ENCODE measurements at regions not wholly inside any gene's neighbourhood (a gene's known extent, or its start where the extent isn't known, plus 50 kb on each side); places are given as distances from the start of the nearest gene placed in this dataset.
A peak's percentile ranks its signal among the peaks of the same experiment; 100 is the strongest.
"Not testable (repeated sequence)": the region's sequence is repeated elsewhere in the genome, so short reads cannot be mapped to it uniquely, and the experiment has no call there.

DNA sequence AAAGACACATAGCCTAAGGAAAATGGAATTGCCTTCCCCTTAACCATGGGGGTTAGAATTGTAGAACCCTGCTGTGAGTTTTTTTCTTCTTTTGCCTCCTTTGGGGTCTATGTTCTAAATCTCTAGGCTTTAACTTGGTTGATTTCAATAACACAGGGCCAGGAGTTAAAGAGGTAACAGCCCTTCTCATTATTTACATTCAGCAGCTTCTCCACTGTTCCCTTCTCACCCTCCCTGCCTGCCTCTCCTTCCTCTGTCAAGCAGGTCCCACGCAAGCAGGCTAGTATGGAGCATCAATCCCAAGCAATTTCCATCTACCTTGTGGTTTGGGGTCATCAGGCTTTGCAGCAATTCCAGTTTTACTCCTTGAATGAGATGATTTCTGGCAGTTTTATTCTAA is 236.1 kb upstream of the G2E3 start:
- no peak for DNase-seq

DNA sequence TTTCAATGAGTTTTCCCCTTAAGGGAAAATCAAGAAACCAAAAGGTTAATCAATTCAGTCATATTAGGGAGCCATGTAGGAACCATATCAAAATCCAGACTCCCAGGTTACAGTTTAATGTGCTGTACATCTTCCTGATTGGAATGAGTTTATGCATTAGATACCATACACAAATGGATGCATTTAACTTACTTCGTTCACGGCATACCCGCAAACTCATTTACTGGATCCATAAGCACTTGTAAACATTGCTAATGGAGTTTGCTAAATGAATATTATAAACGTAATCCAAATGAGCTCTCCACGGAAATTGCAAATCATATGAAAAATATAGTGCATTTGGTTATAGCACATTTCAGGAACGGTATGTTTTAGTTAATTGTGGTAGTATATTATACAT is 228.9 kb upstream of the G2E3 start:
- no peak for DNase-seq

DNA sequence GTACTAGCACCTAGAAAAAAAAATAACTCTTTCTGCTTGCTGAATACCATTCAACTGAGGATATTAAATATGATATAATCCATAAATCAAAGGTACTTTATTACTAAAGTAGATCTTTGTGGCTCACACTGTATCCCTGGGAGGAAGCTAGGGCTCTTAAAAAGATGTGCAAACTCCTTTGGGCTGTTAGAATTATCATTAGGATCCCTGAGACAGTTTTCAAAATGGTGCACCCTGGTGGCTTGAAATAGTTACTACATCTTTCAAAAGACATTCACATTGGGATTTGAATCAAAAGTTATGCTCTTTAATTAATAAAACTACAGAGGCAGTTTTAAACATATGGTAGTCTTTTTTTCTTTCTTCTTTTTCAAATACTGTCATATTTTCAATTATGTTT is 228.5 kb upstream of the G2E3 start:
- DNase-seq, result peak; percentile 11

DNA sequence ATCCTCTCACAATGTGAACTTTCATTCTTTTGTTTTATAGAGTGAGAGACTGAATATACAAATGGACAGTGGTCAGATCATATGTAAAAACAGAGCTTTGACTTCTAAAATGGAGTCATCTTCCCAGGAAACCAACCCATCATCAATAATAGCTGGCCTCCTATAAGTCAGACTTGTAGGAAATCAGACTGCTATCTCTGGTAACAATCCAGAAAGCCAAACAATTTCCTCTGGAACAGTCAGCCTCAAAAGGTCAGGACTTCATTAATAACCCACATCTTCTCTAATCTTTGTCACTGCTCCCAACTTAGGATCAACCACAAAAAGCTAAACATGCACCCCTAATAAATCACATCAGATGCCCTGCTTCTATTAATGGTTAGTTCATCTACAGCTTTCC is 227.9 kb upstream of the G2E3 start:
- DNase-seq, result no peak

DNA sequence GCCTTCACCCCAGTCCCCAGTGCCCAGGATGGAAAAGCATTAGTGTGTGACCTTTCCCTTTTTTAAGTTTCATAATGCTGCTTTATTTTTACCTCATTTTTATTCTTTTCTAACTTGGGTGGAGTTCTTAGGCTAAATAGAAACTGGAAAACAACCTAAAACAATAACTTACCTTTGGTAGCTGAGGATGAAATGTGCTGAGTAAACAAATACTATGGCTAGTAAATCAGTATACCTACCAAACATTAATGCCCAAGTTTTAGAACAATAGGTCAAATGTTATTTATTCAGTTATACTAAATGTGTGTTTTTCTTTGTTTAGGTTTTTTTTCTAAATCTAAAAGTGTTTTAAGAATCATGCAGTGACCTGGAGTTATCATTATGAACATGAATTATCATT is 226.6 kb upstream of the G2E3 start:
- DNase-seq, result no peak

DNA sequence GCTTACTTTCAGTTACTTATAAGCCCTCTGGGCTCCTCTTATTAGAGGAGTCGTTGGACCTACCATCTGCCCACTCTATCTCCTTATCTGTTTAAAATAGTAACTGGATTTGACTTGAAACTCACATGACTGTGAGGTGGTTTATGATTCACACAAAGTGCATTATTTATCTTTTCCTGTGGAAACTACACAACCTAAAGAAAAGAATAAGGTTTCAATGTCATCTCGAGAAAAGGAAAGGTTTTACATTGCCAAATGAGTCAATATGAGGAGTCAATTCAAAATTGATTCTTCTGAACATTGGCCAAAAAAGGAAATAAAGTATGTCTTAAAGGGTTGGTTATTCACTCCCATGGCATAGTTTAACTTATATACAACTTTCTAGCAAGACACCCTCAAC is 225.0 kb upstream of the G2E3 start:
- DNase-seq, result no peak

DNA sequence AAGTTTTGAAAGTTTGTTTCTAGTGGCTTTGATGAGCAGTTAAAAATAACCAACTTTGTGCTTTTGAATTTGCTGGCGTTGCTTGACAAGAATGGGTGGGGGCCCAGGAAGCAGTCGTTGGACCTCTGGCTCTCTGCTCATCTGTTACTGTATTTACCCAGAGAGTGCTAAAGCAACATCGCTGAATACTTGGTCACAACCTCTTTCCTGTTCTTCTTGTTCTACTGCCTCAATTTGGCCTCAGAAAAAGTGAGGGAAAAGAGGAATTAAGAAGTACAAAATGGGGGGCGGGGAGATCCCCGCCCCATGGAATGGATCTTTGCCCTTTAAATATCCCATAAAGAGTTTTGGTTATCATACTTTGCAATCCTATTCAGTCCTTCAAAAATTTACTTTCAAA is 221.5 kb upstream of the G2E3 start:
- no peak for DNase-seq

DNA sequence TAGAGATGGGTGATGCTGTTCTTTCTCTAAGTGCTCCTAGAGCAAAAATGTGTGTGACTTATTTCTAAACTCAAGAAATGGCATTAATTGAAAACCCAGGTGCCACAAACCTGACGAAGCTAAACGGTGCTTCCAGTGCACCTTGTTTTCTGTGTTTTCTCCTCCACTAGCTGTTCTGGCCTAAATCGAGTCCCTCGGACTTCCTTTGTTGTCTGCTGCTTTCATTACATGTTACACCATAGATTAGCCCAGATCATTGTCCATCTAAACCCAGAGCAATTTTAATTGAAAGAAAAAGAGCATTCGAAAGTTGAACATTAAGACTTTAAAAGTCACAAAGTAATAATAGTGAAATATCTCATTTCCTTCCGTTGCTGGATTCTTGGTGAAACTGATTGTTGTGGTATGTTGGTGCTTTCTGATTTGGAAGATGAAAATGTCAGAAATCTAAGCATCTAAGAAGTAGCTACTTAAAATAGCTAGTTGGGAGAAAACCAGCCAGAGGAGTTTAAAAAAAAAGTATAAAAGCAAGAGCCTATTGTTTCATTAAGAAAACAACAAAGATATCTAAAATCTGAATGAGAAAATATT is 219.6 kb upstream of the G2E3 start:
- no peak for DNase-seq

DNA sequence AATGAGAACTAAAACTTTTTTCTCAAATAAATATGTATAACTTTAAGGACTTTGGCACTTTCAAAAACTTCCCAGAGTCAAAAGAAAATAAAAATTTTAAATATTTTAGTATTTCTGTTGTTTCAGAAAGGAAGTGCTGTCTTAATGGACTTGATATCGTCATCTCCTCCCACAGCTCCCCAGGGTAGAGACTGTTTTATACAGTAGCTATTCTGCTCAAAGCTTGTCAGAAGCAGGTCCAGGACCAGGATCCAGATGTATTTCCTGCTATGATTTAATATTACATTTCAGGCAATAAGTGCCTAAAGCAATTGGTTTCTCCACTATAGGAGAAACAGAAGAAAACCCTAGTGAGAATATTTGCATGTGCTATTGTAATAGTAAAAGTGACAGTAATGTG is 218.5 kb upstream of the G2E3 start:
- DNase-seq, result no peak

DNA sequence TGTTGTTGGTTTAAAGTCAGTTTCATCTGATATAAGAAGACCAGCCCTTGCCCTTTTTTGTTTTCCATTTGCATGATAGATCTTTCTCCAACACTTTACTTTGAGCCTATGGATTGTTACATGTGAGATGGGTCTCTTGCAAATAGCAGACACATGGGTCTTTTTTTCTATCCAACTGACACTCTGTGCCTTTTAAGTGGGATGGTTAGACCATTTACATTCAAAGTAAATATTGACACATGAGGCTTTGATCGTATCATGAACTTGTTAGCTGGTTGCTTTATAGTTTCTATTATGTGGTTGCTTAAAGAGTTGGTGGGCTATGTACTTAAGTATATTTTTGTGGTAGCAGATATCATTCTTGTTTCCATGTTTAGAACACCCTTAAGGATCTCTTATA is 213.4 kb upstream of the G2E3 start:
- DNase-seq, result no peak

DNA sequence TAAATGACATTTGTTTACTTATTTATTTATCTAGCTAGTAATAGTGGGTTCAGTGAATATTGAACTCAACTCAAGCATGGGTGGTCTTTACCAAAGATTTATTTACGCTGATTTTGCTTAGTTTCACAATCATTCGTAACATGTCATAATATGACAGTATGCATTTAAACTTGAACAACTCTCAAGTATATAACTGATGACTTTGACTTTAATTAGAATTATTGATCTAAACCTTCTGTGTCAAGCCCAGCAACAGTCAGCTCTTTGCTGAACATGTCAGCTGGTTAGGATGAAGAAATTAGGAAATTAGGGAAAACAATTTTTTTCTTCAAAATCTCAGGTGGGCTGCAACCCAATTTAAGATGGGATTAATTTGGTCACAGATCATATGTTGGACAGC is 210.5 kb upstream of the G2E3 start:
- DNase-seq, result no peak

DNA sequence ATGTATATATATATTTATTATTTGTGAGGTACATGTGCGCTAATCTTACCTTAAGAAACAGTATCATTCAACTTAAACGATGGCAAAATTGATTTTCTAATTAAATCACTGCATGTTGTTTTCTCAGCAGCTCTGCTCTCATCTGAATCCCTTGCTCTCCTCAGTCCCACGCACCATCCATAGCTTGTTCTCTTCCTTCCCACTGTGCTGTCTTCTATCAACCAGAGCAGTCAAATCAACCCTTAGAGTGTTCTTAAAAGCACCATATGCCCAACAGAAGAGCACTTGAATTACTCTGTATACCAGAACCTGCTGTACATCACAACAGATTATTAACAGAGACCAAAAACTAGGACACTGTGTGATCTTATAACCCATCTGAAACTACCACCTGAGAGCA is 209.4 kb upstream of the G2E3 start:
- DNase-seq, result no peak

DNA sequence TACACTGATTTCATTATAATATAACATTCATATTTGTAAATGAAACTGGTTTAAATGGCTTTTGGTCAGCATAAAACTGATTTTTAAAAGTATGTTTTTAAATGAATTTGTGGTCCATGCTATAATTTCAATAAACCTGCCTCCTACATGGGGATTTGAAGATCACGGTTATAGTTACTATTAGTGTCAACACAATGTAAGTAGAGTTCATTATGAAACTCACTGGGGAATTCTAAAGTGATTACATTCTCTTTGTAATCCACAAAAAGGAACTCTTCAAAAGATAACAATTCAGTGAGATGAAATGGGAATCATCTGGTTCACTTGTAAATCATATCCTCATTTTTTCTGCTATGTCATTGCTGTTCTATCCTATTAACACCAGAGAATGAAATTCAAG is 204.5 kb upstream of the G2E3 start:
- no peak for DNase-seq

DNA sequence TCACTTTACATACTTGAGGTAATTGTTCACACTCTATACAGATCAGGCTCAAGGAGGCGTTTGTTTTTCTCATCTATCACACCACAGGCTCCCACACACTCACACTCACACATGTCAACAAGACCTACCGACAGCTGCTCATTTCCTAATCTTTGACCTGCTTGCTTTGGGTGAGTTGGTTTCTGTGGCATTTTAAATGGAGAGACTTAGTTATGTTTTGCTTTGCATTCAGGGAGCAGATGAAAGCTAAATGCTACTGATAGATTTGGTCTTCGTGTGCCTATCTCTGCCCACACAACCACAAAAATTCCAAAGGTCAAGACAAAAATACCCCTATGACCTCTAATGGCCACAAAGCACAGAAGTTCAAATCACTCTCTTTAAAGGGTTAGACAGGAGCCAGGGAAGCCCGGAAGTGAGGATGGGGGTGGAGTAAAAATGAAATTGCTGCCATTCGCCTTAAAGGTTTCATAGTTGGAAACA is 203.5 kb upstream of the G2E3 start:
- DNase-seq, result no peak

DNA sequence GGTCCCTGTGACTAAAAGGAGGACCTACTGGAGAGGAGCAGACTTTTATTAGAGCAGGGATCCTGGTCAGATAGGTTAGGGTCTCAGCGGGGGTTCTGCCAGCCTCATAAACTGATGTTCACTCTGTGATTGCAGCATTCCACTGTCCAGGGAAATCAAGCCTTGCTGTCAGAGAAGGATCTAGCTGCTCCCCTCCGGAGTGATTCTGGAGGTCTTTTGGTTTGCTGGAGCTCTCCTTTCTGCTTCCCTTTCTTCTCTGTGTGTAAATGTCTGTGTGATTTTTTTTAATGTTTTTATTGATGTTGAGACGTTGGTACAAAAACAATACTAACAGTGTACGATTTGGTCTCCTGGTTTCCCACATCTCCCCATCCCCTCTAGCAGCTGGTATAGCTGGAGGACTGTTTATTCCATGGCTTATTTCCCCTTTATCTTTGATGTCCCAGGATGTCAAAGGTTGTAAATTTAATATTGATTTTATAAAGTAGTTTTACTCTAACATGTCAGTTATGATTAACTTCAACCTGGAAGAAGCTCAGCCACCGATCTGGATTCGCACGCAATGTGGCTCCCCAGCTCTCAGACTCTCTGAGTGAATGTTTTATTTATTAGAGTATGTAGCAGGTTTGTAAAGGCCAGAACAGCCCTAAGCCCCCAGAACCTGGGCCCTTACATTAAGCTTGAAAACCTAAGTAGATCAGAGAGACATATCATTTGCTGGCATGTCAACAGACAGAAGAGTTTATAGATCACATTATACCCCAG is 202.3 kb upstream of the G2E3 start:
- no peak for DNase-seq

DNA sequence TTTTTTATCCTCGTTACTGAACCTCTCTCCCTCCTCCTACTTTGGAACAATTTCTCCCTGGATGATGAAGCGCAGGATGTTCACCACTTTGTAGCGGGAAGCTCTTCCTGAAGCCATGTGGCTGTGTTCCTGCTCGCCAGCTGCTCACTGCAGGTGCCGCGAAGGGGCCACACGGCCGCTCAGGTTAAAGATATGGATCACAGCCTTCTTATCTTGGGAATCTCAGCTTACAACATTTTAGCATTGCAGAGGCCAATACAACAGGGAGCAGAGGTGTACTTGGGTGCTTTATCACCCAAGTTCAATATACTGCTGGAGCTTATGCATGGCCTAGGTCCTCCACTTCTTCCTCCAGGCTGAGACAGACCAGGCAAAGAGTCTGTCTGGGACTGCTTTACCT is 201.2 kb upstream of the G2E3 start:
- no peak for DNase-seq

DNA sequence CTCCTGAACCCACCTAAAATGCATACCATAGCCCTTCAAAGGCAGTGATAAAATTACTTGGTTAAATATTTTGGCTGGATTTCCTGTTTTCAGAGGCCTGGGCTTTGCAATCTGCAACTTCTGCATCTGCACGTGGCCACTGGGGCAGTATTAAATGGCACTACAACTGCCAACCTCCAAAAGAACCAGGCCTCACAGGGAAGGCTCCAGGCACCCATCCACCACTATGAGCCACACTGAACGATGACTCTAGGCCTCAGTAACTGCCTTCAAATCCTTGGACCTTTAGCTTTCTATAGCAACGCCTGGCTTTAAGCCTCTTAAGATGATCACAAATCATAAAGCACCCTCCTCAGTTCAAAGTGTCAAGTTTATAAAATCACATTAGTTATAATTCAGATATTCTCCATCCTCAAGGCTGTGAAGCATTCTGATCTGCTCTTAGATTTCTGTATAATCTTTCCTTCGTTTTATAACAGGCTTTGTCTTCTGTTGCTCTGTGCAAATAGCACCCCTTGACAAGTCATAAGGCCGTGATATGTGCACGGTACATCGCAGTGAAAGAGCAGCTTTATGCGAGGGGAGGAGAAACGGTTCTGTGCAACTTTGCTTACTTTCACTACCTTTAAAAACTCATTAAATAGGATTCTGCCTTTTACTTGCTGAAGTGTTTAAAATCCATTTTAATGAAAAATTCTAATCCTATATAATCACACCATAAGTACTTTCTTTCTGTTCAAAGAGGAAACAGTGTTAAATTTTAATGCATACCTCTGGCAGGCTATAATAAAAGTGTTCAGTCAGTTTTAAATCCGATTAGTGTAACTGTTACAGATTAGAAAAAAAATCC is 196.4 kb upstream of the G2E3 start:
- DNase-seq, result no peak

DNA sequence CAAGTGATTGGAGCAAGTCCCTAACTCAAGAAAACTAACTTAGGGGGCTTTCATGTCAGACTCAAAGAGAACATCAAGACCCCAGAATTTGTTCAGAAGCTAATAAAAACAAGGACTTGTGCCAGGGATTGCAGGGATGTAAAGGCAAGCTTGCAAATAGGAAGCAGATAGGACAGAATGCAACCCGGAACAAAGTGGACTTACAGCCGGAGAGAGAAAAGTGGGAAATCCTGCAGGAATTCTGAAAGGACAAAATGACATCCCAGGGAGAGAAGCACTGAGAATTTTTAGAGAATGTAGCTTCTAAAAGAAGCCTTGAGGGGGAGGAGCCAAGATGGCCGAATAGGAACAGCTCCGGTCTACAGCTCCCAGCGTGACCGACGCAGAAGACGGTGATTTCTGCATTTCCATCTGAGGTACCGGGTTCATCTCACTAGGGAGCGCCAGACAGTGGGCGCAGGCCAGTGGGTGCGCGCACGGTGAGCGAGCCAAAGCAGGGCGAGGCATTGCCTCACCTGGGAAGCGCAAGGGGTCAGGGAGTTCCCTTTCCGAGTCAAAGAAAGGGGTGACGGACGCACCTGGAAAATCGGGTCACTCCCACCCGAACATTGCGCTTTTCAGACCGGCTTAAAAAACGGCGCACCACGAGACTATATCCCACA is 195.6 kb upstream of the G2E3 start:
- DNase-seq, result not testable (repeated sequence)

DNA sequence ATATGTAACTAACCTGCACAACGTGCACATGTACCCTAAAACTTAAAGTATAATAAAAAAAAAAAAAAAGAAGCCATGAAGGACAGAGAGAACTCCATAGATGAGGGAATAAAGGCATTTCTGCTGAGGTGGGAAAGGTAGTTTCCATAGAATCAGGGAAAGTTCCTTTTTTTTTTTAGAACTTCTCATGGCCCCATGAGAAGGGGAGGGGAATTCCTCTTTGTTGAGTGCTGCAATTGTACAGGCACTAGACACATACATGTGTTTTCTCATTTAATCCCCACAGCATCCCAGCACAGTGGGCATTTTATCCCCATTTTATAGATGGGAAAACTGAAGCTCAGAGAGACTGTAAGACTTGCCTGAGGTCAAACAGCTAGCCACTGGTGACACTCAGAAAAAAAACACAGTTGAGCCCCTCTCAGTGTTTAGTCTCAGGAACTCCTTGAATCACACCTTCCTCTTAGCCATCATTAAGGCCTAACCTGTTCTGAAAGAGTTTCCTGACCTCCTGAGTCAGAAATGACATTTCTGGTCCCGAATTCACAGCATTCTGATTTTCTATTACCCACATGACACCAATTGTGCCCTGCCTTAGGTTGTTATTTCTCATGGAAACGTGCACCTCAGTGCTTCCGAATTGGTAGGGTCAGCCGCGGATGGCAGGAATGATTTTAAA is 189.3 kb upstream of the G2E3 start:
- DNase-seq, result no peak

DNA sequence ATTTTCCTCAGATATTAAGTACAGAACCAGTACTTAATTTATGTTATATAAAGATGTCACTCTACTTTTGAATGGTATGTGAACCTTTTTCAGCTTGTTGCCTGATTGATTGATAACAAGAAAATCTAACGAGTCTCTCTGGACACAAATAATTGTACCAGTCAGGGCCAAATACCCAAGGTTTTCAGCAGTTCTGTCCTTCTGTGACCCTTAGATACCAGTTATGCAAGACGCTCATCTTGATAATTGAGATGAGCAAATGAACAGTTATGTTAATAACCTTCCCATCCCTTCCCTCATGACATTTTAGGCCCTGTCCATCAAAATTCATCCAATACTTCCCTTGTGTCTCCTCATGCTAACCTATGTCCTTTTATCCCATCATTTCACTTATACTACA is 185.9 kb upstream of the G2E3 start:
- DNase-seq, result no peak

DNA sequence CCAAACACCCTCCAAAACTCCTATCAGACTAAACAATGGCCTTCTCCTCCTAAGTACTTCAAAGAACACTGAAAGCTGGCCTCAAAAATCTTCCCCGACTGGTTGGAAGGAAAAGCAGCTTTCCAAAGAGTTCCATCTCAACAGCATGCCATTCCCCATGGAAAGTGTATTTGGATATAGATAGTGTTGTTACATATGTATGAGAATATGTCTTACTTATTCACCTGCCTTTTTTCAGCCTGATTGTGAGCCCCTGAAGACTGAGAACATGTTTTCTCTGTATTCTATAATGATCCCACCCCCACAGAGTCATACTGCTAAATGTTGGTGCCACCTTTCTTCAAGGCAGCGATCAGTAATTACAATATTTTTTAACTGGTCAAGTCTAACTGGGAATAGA is 185.4 kb upstream of the G2E3 start:
- no peak for DNase-seq

DNA sequence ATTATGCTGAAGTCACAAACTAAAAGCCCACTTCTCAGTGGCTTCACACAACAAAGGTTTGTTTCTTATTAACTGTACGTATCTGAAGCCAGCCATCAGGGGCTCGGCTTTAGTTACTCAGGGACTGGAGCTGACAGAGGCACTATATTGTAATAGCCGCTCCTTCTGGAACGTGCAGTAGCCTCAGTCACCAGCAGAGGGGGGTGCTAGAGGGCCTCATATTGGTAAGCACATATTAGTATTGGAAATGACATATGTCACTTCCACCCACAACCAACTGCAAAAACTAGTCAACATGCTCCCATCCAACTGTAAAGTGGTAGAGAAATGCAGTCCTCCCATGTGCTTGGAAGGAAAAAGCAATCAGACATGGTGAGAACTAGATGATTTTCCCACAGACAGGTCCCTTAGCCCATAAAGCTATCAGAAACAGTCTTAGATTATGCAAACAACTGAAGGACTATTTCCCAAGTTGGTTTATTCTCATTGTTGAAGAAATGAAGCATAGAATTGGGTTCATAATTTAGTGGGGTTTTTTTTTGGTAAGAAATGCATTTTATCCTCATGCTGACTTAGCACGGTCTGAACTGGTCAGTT is 183.6 kb upstream of the G2E3 start:
- peak; percentile 64 for DNase-seq

Measured in hematopoietic multipotent progenitor cell treated with erythropoietin and hydrocortisone succinate and interleukin-3 and kit ligand, for 8 days (in vitro differentiated cells).